Memory B cell (primary cell): ENCODE measurements at regions not wholly inside any gene's neighbourhood (a gene's known extent, or its start where the extent isn't known, plus 50 kb on each side); places are given as distances from the start of the nearest gene placed in this dataset.

ENCODE experiments used
- ATAC-seq: fragments of 150-1000 bp; cut with Tn5 transposase; 2 replicates; pipeline ENCODE4 v1.10.0; 2021; ENCODE audit warnings: low read depth, mild to moderate bottlenecking, moderate library complexity
- DNase-seq, 2 donors: peaks; one replicate each; pipeline ENCODE4 v3.0.0; 2022; ENCODE audit warnings: low spot score in 2 of 2
- H3K27ac Mint-ChIP-seq: one replicate; pipeline ENCODE4 v1.8.0; 2022; ENCODE audit warnings: mild to moderate bottlenecking, moderate library complexity, mixed read lengths
- H3K27me3 Mint-ChIP-seq: one replicate; pipeline ENCODE4 v1.8.0; 2022; ENCODE audit warnings: mixed read lengths
- H3K36me3 Mint-ChIP-seq: one replicate; pipeline ENCODE4 v1.8.0; 2022; ENCODE audit warnings: mild to moderate bottlenecking, mixed read lengths
- H3K4me1 Mint-ChIP-seq: one replicate; pipeline ENCODE4 v1.8.0; 2022; ENCODE audit warnings: mixed read lengths
- H3K4me3 Mint-ChIP-seq: one replicate; pipeline ENCODE4 v1.8.0; 2022; ENCODE audit warnings: mild to moderate bottlenecking, moderate library complexity, mixed read lengths
- H3K9me3 Mint-ChIP-seq: one replicate; pipeline ENCODE4 v1.8.0; 2022; ENCODE audit warnings: mixed read lengths

- H3K27me3 Mint-ChIP-seq = peaks cover 2% of the 10 kb centered on the region
- no peak overlapping the region for H3K4me3 Mint-ChIP-seq
- peaks cover 3% of the 10 kb centered on the region for H3K9me3 Mint-ChIP-seq
- no peaks in the 10 kb centered on the region for H3K4me1 Mint-ChIP-seq
- ATAC-seq (no peak), DNase-seq (no peak)
- no peak overlapping the region for H3K27ac Mint-ChIP-seq
- no peaks in the 10 kb centered on the region for H3K36me3 Mint-ChIP-seq
Measured at GRCh38 chr14:100988411-100988900, 84.9 kb upstream of the RTL1 start.

- H3K27me3 Mint-ChIP-seq = peaks cover 2% of the 10 kb centered on the region
- no peak for ATAC-seq
Measured at GRCh38 chr14:100988956-100989355, 85.4 kb upstream of the RTL1 start.

GRCh38 chr14:100989924-100990323 lies 86.4 kb upstream of the RTL1 start:
- no peak for ATAC-seq
- no peaks in the 10 kb centered on the region for H3K4me1 Mint-ChIP-seq
- no peak for DNase-seq
- no peak overlapping the region for H3K4me3 Mint-ChIP-seq
- peaks cover 2% of the 10 kb centered on the region for H3K27me3 Mint-ChIP-seq
- no peak overlapping the region for H3K27ac Mint-ChIP-seq
- H3K36me3 Mint-ChIP-seq = no peaks in the 10 kb centered on the region
- peaks cover 4% of the 10 kb centered on the region for H3K9me3 Mint-ChIP-seq

More at GRCh38 chr14:100988956-100989355, 85.4 kb upstream of the RTL1 start:
- Mint-ChIP-seq H3K27ac (no peak overlapping the region), H3K4me1 (no peaks in the 10 kb centered on the region), H3K4me3 (no peak overlapping the region), H3K36me3 (no peaks in the 10 kb centered on the region), H3K9me3 (peaks cover 4% of the 10 kb centered on the region)
- DNase-seq = no peak

- Mint-ChIP-seq H3K4me1 (no peaks in the 10 kb centered on the region), H3K36me3 (no peaks in the 10 kb centered on the region), H3K4me3 (no peak overlapping the region), H3K27me3 (peaks cover 2% of the 10 kb centered on the region), H3K27ac (no peak overlapping the region), H3K9me3 (peaks cover 4% of the 10 kb centered on the region)
- ATAC-seq = no peak
- no peak for DNase-seq
Measured at GRCh38 chr14:100994082-100994481, 90.6 kb upstream of the RTL1 start.

- Mint-ChIP-seq H3K4me1 (no peaks in the 10 kb centered on the region), H3K36me3 (no peaks in the 10 kb centered on the region), H3K4me3 (no peak overlapping the region), H3K27ac (no peak overlapping the region), H3K9me3 (peaks cover 4% of the 10 kb centered on the region), H3K27me3 (peaks cover 2% of the 10 kb centered on the region)
- no peak for ATAC-seq
- no peak for DNase-seq
Measured at GRCh38 chr14:100994756-100995330, 91.3 kb upstream of the RTL1 start.

GRCh38 chr14:101000711-101001250 lies 97.3 kb upstream of the RTL1 start:
- DNase-seq = no peak
- no peak overlapping the region for H3K4me3 Mint-ChIP-seq
- H3K9me3 Mint-ChIP-seq = peaks cover 8% of the 10 kb centered on the region
- H3K36me3 Mint-ChIP-seq = no peaks in the 10 kb centered on the region
- H3K27me3 Mint-ChIP-seq = peaks cover 5% of the 10 kb centered on the region
- ATAC-seq = no peak
- no peak overlapping the region for H3K27ac Mint-ChIP-seq
- no peaks in the 10 kb centered on the region for H3K4me1 Mint-ChIP-seq

GRCh38 chr14:101001311-101002069 lies 98.0 kb upstream of the RTL1 start:
- Mint-ChIP-seq H3K27ac (no peak overlapping the region), H3K27me3 (peaks cover 5% of the 10 kb centered on the region), H3K36me3 (no peaks in the 10 kb centered on the region), H3K9me3 (peaks cover 8% of the 10 kb centered on the region), H3K4me1 (no peaks in the 10 kb centered on the region), H3K4me3 (no peak overlapping the region)
- DNase-seq (no peak), ATAC-seq (no peak)

GRCh38 chr14:101002738-101003137 lies 99.2 kb upstream of the RTL1 start:
- Mint-ChIP-seq H3K27ac (no peak overlapping the region), H3K4me3 (no peak overlapping the region), H3K36me3 (no peaks in the 10 kb centered on the region), H3K9me3 (peaks cover 8% of the 10 kb centered on the region), H3K4me1 (no peaks in the 10 kb centered on the region), H3K27me3 (peaks cover 5% of the 10 kb centered on the region)
- DNase-seq (no peak), ATAC-seq (no peak)

GRCh38 chr14:101004176-101004575 lies 100.7 kb upstream of the RTL1 start:
- H3K27ac Mint-ChIP-seq = no peak overlapping the region
- H3K4me3 Mint-ChIP-seq = no peak overlapping the region
- H3K9me3 Mint-ChIP-seq = peaks cover 8% of the 10 kb centered on the region
- H3K27me3 Mint-ChIP-seq = peaks cover 5% of the 10 kb centered on the region
- ATAC-seq = no peak
- no peaks in the 10 kb centered on the region for H3K4me1 Mint-ChIP-seq
- no peak for DNase-seq
- H3K36me3 Mint-ChIP-seq = no peaks in the 10 kb centered on the region

GRCh38 chr14:101004954-101005353 lies 101.4 kb upstream of the RTL1 start:
- Mint-ChIP-seq H3K4me3 (no peak overlapping the region), H3K9me3 (peaks cover 8% of the 10 kb centered on the region), H3K36me3 (no peaks in the 10 kb centered on the region), H3K4me1 (no peaks in the 10 kb centered on the region), H3K27ac (no peak overlapping the region), H3K27me3 (peaks cover 5% of the 10 kb centered on the region)
- DNase-seq (no peak), ATAC-seq (no peak)

- Mint-ChIP-seq H3K27ac (no peak overlapping the region), H3K4me1 (no peaks in the 10 kb centered on the region), H3K4me3 (no peak overlapping the region), H3K36me3 (no peaks in the 10 kb centered on the region), H3K9me3 (peaks cover 8% of the 10 kb centered on the region), H3K27me3 (peaks cover 5% of the 10 kb centered on the region)
- ATAC-seq (no peak), DNase-seq (no peak)
Measured at GRCh38 chr14:101005447-101005846, 101.9 kb upstream of the RTL1 start.

- H3K9me3 Mint-ChIP-seq = peaks cover 4% of the 10 kb centered on the region
- no peak overlapping the region for H3K4me3 Mint-ChIP-seq
- H3K4me1 Mint-ChIP-seq = no peaks in the 10 kb centered on the region
- no peaks in the 10 kb centered on the region for H3K36me3 Mint-ChIP-seq
- H3K27ac Mint-ChIP-seq = no peak overlapping the region
- ATAC-seq (no peak), DNase-seq (no peak)
- H3K27me3 Mint-ChIP-seq = peaks cover 2% of the 10 kb centered on the region
Measured at GRCh38 chr14:101006008-101006407, 102.5 kb upstream of the RTL1 start.

- no peak for DNase-seq
- no peak for ATAC-seq
- Mint-ChIP-seq H3K27ac (no peak overlapping the region), H3K4me1 (no peaks in the 10 kb centered on the region), H3K27me3 (peaks cover 2% of the 10 kb centered on the region), H3K9me3 (peaks cover 7% of the 10 kb centered on the region), H3K4me3 (no peak overlapping the region), H3K36me3 (no peaks in the 10 kb centered on the region)
Measured at GRCh38 chr14:101007004-101007614, 103.6 kb upstream of the RTL1 start.

- no peak overlapping the region for H3K4me3 Mint-ChIP-seq
- no peaks in the 10 kb centered on the region for H3K36me3 Mint-ChIP-seq
- no peaks in the 10 kb centered on the region for H3K4me1 Mint-ChIP-seq
- H3K9me3 Mint-ChIP-seq = peaks cover 8% of the 10 kb centered on the region
- DNase-seq = no peak
- H3K27ac Mint-ChIP-seq = no peak overlapping the region
- H3K27me3 Mint-ChIP-seq = peaks cover 2% of the 10 kb centered on the region
- no peak for ATAC-seq
Measured at GRCh38 chr14:101007765-101008164, 104.2 kb upstream of the RTL1 start.
